Epithelial cell of prostate (primary cell): ENCODE measurements at regions not wholly inside any gene's neighbourhood (a gene's known extent, or its start where the extent isn't known, plus 50 kb on each side); places are given as distances from the start of the nearest gene placed in this dataset.
"Not testable (repeated sequence)": the region's sequence is repeated elsewhere in the genome, so short reads cannot be mapped to it uniquely, and the experiment has no call there.

ENCODE experiments used
- DNase-seq: peaks from one replicate; pipeline ENCODE4 v3.0.0-alpha.2; 2011; ENCODE audit warnings: low read depth, low spot score
- H3K27ac ChIP-seq: fragments of 450-650 bp; 2 replicates; pipeline ENCODE4 v1.5.1; 2017; ENCODE audit warnings: mild to moderate bottlenecking

GRCh38 chr5:100401149-100401548, 134.0 kb upstream of the FAM174A start:
- DNase-seq = no peak
- no peak overlapping the region for H3K27ac ChIP-seq

DNA sequence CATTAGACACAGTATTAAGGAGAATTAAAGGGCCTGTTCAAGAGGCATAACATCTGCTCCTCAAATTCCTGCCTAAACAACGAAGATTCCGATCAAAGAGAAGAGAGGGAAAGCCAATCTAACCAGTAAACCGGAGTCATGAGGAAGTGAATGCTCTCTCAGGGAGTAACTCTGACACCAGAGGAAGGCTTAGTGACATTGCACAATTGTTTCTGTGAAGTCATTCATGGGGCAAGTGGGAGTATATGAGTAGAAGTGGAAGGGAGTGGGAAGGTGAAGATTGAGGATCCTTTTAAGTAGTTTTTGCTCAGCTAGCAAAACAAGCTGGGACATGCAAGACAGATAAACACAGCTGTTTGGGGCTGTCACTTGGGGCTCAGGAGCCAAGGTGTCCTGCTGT, 136.4 kb upstream of the FAM174A start:
- not testable (repeated sequence) for H3K27ac ChIP-seq, DNase-seq

GRCh38 chr5:100379254-100379858, 155.8 kb upstream of the FAM174A start:
- not testable (repeated sequence) for H3K27ac ChIP-seq, DNase-seq

- peak overlapping the region; percentile 11 for H3K27ac ChIP-seq
- DNase-seq = not testable (repeated sequence)
These were observed 170.3 kb upstream of the FAM174A start for GRCh38 chr5:100364757-100365478.

GRCh38 chr5:100364343-100364742, 170.8 kb upstream of the FAM174A start:
- not testable (repeated sequence) for DNase-seq

GRCh38 chr5:100359998-100360397, 175.2 kb upstream of the FAM174A start:
- DNase-seq, H3K27ac ChIP-seq: not testable (repeated sequence)

More at GRCh38 chr5:100364343-100364742, 170.8 kb upstream of the FAM174A start:
- peak overlapping the region; percentile 11 for H3K27ac ChIP-seq

DNA sequence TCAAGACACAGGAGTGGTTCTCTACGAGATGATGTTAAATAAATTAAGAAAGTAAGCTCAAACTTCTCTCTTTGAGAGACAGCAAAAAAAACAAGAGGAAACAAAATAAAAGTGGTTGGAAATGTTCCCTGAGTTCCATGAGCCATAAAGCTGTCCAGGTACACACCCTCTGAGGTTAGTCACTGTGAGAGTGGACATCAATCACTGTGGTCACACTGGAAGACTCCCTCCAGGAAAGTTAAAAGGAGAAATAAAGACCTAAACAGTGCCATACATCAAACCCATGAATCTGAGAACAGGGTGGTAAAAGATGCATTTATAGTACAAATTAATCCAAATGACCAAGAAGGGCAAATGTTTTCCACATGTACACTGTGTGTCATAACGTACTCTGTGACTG, 188.9 kb upstream of the FAM174A start:
- not testable (repeated sequence) for H3K27ac ChIP-seq, DNase-seq

DNA sequence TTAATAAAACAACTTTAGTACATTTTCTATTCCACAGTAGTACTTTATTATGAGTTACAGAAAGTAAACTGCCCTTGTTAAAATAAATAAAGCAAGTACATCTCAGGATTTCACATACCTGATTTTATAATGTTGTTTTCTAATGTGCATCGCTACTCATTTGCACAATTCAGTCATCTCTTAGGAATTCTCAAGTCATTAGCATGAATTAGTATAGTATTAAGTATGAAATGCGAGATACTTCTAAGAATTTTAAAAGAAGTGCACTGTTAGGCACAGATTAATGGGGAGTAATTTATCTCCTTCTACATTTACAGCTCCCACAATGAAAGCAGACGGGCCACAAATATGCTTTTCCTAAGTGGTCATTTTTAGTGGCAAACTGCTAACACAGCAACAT, 193.7 kb upstream of the FAM174A start:
- DNase-seq, H3K27ac ChIP-seq: not testable (repeated sequence)

DNA sequence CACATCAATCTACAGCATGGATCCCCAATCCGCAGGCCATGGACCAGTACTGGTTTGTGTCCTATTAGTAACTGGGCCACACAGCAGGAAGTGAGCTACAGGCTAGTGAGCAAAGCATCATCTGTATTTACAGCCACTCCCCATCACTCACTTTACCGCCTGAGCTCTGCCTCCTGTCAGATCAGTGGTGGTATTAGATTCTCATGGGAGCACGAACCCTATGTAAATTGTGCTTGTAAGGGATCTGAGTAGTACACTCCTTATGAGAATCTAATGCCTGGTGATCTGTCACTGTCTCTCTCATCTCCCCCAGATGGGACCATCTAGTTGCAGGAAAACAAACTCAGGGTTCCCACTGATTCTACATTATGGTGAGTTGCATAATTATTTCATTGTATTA, 212.7 kb upstream of the FAM174A start:
- no peak for DNase-seq
- no peak overlapping the region for H3K27ac ChIP-seq

GRCh38 chr5:100319885-100320284, 215.3 kb upstream of the FAM174A start:
- H3K27ac ChIP-seq = no peak overlapping the region
- no peak for DNase-seq

GRCh38 chr5:100313657-100314056, 221.5 kb upstream of the FAM174A start:
- no peak overlapping the region for H3K27ac ChIP-seq
- DNase-seq = no peak

GRCh38 chr5:100311806-100312205, 223.4 kb upstream of the FAM174A start:
- no peak for DNase-seq
- H3K27ac ChIP-seq = no peak overlapping the region

GRCh38 chr5:100306000-100306399, 229.2 kb upstream of the FAM174A start:
- DNase-seq = no peak

DNA sequence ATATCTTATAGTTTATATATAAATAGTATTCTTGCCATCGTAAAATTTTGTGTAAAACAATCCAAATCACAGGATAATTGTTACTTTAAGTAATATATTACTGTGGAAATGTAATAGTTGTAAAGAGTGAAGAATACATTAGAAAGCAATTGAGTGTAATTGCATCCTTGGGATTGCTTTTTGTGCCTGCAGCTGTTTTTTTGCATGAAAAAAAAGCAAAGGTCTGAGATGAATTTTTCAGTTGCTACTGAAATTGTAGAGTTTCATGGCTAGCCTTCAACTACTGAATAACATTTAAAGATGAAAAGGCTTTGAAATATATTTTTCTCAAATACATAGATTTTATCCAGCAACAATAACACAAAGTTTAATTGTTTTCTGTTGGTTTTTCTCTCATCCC, 232.0 kb upstream of the FAM174A start:
- H3K27ac ChIP-seq = no peak overlapping the region
- DNase-seq = no peak

More at GRCh38 chr5:100306000-100306399, 229.2 kb upstream of the FAM174A start:
- H3K27ac ChIP-seq = no peak overlapping the region

DNA sequence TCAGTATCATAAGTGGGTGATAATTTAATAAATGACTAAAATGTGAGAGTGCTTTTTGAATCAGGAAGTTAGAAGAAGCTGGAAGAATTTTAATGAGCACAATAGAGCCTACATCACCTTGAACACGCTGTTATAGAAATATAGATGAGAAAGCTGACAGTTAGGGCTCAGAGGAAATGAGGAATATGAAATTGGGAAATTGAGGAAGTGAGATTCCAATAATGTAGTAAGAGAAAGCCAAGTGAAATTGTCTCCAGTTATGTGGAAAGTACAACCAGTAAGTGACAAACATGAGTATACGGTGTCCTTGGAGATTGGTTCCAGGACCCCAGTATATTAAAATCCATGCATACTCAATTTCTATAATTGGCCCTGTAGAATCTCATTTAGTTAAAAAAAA, 235.9 kb upstream of the FAM174A start:
- peak overlapping the region; percentile 36 for H3K27ac ChIP-seq
- no peak for DNase-seq

- no peak overlapping the region for H3K27ac ChIP-seq
- no peak for DNase-seq
These were observed 259.1 kb upstream of the FAM174A start for GRCh38 chr5:100276071-100276470.

GRCh38 chr5:100275631-100276030, 259.5 kb upstream of the FAM174A start:
- no peak for DNase-seq
- no peak overlapping the region for H3K27ac ChIP-seq

DNA sequence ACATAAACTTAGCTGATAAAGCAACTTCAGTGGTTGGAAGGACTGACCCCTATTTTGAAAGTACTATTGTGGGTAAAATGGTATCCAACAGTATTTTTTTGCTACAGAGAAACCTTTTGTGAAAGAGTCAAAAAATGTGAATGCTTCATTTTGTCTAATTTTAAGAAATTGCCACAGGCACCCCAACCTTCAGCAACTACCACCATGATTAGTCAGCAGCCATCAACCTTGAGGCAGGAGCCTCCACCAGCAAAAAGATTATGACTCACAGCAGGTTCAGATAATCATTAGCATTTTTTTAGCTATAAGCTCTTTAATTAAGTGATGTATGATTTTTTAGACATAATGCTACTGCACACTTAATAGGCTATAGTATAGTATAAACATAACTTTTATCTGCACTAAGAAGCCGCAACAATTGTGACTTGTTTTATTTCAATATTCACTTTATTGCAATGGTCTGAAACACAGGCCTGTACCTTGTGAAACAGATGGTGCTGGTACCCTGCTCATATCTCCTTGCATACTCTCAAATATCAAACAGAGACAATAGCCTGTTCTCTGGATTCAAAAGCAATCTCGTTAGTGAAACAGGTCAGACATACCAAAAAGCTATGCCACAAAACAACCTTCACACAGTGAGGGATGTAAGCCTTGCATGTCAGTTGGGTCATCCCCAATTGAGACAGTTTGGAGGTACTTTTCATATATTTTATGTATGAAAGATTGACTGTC, 261.2 kb upstream of the FAM174A start:
- H3K27ac ChIP-seq = no peak overlapping the region
- DNase-seq = no peak

GRCh38 chr5:100270023-100270771, 265.0 kb upstream of the FAM174A start:
- DNase-seq = no peak
- no peak overlapping the region for H3K27ac ChIP-seq

DNA sequence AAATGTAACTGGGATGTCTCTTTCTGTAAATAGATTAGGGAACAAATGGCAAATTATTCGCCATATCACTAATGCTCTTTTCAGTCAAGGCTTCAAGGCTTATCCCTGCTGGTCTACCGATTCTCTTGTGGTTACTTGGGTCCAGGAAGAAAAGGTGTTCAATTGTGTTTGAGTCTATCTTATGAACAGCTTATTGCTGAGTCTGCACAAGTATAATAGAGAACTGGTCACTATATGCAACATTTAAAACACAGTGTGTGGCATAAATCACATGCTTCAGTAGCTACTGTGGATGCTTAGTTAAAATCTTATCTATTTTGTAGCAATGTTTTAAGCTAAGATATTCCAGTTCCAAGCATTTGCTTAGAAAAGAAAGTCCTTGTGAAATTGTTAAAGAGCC, 274.2 kb upstream of the FAM174A start:
- DNase-seq = no peak
- no peak overlapping the region for H3K27ac ChIP-seq
